SK-N-SH treated with all-trans-retinoic acid at 6 μM for 48 hours (cell line): ENCODE measurements at regions not wholly inside any gene's neighbourhood (a gene's known extent, or its start where the extent isn't known, plus 50 kb on each side); places are given as distances from the start of the nearest gene placed in this dataset.

ENCODE experiments used
- ARNTL ChIP-seq: fragments of 450-650 bp; formaldehyde crosslinking; IDR thresholded peaks from 2 replicates; pipeline ENCODE4 v1.5.0; 2020; ENCODE audit warnings: low read depth, mild to moderate bottlenecking, moderate library complexity, borderline replicate concordance
- GLIS3 ChIP-seq: fragments of 250-450 bp; sonication (Bioruptor Pico); IDR thresholded peaks from 2 replicates; pipeline ENCODE4 v1.5.0; 2020; ENCODE audit warnings: mild to moderate bottlenecking, moderate library complexity
- TCF4 ChIP-seq: fragments of 250-450 bp; sonication (Bioruptor Pico); IDR thresholded peaks from 2 replicates; pipeline ENCODE4 v1.8.0; 2021; ENCODE audit warnings: mild to moderate bottlenecking, moderate library complexity, borderline replicate concordance
- ZC3H10 ChIP-seq: fragments of 250-450 bp; sonication (Bioruptor Pico); IDR thresholded peaks from 2 replicates; pipeline ENCODE4 v1.5.1; 2021; ENCODE audit warnings: mild to moderate bottlenecking, moderate library complexity
- ZFP3 ChIP-seq: fragments of 250-450 bp; sonication (Bioruptor Pico); IDR thresholded peaks from 2 replicates; pipeline ENCODE4 v1.5.0; 2020; ENCODE audit warnings: mild to moderate bottlenecking, moderate library complexity
- ZNF565 ChIP-seq: fragments of 450-650 bp; formaldehyde crosslinking; conservative IDR thresholded peaks from 2 replicates; pipeline ENCODE4 v1.5.0; 2020; ENCODE audit warnings: low read depth, mild to moderate bottlenecking, moderate library complexity
- TF ChIP-seq, protein P1 (sequence below): fragments of 250-450 bp; sonication (Bioruptor Pico); IDR thresholded peaks from 2 replicates; pipeline ENCODE4 v1.8.0; 2021; ENCODE audit warnings: low read depth, mild to moderate bottlenecking, moderate library complexity, borderline replicate concordance
- TF ChIP-seq, protein P2 (sequence below): fragments of 250-450 bp; sonication (Bioruptor Pico); IDR thresholded peaks from 2 replicates; pipeline ENCODE4 v1.5.1; 2020; ENCODE audit warnings: low read depth, mild to moderate bottlenecking, moderate library complexity
- TF ChIP-seq, protein P3 (sequence below): fragments of 250-450 bp; sonication (Bioruptor Pico); IDR thresholded peaks from 2 replicates; pipeline ENCODE4 v1.8.0; 2020; ENCODE audit warnings: mild to moderate bottlenecking, moderate library complexity, borderline replicate concordance
- TF ChIP-seq, protein P4 (sequence below): fragments of 250-450 bp; sonication (Bioruptor Pico); IDR thresholded peaks from 2 replicates; pipeline ENCODE4 v1.5.1; 2021; ENCODE audit warnings: mild to moderate bottlenecking, moderate library complexity

DNA sequence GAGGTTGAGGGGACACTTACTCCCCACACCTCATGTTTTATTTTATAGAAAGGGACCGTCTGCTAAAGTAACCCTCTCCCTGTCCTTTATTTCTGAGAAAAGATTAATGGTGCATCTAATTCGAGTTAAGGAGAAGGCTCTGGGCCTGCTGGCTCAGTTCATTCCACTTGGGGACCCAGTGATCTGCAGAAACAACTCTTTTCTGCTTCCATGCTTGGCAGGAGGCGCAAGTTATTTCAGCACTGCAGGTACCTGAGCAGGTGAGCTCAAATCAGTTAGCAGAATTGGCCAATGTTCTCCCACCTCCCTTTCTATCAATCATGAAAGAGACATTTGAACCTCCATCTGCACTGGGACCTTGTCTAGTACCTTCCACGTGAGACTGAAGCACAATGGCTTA, 396.1 kb downstream of the SFMBT2 start:
- TF ChIP-seq TCF4 (CRISPR knock-in tag), result no peak
- no peak for TF ChIP-seq ZNF565
- TF ChIP-seq ARNTL (CRISPR knock-in tag), result no peak
- TF ChIP-seq GLIS3 (CRISPR knock-in tag), result no peak
- TF ChIP-seq, protein P1, sequence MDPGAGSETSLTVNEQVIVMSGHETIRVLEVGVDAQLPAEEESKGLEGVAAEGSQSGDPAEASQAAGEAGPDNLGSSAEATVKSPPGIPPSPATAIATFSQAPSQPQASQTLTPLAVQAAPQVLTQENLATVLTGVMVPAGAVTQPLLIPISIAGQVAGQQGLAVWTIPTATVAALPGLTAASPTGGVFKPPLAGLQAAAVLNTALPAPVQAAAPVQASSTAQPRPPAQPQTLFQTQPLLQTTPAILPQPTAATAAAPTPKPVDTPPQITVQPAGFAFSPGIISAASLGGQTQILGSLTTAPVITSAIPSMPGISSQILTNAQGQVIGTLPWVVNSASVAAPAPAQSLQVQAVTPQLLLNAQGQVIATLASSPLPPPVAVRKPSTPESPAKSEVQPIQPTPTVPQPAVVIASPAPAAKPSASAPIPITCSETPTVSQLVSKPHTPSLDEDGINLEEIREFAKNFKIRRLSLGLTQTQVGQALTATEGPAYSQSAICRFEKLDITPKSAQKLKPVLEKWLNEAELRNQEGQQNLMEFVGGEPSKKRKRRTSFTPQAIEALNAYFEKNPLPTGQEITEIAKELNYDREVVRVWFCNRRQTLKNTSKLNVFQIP (CRISPR knock-in tag), result no peak
- TF ChIP-seq ZFP3 (CRISPR knock-in tag), result no peak
- TF ChIP-seq, protein P2, sequence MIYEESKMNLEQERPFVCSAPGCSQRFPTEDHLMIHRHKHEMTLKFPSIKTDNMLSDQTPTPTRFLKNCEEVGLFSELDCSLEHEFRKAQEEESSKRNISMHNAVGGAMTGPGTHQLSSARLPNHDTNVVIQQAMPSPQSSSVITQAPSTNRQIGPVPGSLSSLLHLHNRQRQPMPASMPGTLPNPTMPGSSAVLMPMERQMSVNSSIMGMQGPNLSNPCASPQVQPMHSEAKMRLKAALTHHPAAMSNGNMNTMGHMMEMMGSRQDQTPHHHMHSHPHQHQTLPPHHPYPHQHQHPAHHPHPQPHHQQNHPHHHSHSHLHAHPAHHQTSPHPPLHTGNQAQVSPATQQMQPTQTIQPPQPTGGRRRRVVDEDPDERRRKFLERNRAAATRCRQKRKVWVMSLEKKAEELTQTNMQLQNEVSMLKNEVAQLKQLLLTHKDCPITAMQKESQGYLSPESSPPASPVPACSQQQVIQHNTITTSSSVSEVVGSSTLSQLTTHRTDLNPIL (CRISPR knock-in tag), result no peak
- no peak for TF ChIP-seq ZC3H10 (CRISPR knock-in tag)
- TF ChIP-seq, protein P3, sequence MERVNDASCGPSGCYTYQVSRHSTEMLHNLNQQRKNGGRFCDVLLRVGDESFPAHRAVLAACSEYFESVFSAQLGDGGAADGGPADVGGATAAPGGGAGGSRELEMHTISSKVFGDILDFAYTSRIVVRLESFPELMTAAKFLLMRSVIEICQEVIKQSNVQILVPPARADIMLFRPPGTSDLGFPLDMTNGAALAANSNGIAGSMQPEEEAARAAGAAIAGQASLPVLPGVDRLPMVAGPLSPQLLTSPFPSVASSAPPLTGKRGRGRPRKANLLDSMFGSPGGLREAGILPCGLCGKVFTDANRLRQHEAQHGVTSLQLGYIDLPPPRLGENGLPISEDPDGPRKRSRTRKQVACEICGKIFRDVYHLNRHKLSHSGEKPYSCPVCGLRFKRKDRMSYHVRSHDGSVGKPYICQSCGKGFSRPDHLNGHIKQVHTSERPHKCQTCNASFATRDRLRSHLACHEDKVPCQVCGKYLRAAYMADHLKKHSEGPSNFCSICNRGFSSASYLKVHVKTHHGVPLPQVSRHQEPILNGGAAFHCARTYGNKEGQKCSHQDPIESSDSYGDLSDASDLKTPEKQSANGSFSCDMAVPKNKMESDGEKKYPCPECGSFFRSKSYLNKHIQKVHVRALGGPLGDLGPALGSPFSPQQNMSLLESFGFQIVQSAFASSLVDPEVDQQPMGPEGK (CRISPR knock-in tag), result no peak
- TF ChIP-seq, protein P4, sequence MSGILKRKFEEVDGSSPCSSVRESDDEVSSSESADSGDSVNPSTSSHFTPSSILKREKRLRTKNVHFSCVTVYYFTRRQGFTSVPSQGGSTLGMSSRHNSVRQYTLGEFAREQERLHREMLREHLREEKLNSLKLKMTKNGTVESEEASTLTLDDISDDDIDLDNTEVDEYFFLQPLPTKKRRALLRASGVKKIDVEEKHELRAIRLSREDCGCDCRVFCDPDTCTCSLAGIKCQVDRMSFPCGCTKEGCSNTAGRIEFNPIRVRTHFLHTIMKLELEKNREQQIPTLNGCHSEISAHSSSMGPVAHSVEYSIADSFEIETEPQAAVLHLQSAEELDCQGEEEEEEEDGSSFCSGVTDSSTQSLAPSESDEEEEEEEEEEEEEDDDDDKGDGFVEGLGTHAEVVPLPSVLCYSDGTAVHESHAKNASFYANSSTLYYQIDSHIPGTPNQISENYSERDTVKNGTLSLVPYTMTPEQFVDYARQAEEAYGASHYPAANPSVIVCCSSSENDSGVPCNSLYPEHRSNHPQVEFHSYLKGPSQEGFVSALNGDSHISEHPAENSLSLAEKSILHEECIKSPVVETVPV, result no peak
